AG09309 (cell line): ENCODE measurements at regions not wholly inside any gene's neighbourhood (a gene's known extent, or its start where the extent isn't known, plus 50 kb on each side); places are given as distances from the start of the nearest gene placed in this dataset.

Source experiments
- DNase-seq: peaks from one replicate; pipeline ENCODE4 v3.0.0-alpha.2; 2010; ENCODE audit warnings: low read depth
- H3K4me3 ChIP-seq: 2 replicates; pipeline ENCODE4 v1.5.1; 2011; ENCODE audit warnings: mild to moderate bottlenecking, low read depth, low read length, moderate library complexity; ENCODE audit not compliant: control insufficient read depth
- TF ChIP-seq, protein P1 (sequence below): IDR thresholded peaks from 2 replicates; pipeline ENCODE4 v1.5.1; 2011; ENCODE audit warnings: mild to moderate bottlenecking, low read depth, low read length, inconsistent platforms; ENCODE audit not compliant: insufficient read depth, control insufficient read depth; ENCODE audit errors: missing control alignments

DNA sequence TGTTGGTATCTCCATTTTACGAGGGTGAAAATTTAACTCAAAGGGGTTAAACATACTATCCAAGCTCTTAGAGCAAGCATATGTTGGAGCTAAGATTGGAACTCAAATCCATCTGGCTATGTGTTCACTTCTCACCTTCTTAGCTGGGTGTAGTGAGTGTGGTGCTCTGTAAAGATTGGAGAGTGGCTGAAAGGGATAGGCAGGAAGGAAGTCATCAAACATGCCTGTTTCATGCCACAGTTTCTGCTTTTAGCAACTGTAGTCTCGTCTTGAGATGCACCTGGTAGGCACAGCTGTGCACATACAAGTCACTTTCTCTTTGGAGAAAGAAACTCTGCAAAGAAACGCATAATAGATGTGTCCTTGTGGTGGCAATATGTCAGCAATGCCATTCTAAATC, 189.1 kb upstream of the MDFIC2 start:
- H3K4me3 ChIP-seq = no peak overlapping the region
- TF ChIP-seq, protein P1, sequence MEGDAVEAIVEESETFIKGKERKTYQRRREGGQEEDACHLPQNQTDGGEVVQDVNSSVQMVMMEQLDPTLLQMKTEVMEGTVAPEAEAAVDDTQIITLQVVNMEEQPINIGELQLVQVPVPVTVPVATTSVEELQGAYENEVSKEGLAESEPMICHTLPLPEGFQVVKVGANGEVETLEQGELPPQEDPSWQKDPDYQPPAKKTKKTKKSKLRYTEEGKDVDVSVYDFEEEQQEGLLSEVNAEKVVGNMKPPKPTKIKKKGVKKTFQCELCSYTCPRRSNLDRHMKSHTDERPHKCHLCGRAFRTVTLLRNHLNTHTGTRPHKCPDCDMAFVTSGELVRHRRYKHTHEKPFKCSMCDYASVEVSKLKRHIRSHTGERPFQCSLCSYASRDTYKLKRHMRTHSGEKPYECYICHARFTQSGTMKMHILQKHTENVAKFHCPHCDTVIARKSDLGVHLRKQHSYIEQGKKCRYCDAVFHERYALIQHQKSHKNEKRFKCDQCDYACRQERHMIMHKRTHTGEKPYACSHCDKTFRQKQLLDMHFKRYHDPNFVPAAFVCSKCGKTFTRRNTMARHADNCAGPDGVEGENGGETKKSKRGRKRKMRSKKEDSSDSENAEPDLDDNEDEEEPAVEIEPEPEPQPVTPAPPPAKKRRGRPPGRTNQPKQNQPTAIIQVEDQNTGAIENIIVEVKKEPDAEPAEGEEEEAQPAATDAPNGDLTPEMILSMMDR = no peak
- no peak for DNase-seq

DNA sequence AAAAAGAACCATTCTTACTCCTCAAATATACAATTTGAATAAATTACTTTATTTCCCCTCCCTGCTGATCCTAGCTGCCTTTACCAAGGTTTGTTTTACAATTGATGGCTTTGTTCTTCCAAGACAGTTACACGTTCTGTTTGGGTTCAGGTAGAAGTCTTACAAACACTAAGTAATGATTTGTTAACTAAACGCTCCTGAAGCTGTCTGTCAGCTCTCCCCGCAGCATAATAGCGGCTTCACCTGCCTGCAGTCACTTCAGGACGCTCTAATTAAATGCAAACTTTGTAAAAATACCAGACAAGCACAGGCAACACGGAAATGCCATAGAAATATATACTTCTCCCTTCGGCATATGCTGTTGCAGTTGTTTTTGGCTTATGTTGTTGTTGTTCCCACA, 176.4 kb upstream of the MDFIC2 start:
- TF ChIP-seq, protein P1 = no peak
- no peak for DNase-seq
- H3K4me3 ChIP-seq = no peak overlapping the region

DNA sequence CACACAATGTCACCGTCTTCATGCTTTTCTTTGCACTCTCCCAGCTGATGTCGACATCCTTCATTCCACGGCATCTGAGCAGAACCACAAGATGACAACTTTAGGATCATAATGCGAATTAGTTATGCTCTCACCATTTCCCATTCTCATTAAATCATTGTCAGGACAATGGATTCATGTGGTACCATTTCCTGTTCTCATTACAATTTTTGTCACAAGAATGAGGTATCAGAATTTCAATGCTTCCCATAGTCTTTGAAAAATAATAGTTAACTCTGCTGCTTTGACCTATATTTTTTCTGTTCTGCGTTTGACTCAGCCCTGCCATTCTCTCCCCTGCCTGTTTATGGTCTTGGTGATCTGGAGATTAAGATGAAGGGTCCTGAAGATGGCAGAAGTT, 175.7 kb upstream of the MDFIC2 start:
- TF ChIP-seq, protein P1 = no peak
- H3K4me3 ChIP-seq = no peak overlapping the region

DNA sequence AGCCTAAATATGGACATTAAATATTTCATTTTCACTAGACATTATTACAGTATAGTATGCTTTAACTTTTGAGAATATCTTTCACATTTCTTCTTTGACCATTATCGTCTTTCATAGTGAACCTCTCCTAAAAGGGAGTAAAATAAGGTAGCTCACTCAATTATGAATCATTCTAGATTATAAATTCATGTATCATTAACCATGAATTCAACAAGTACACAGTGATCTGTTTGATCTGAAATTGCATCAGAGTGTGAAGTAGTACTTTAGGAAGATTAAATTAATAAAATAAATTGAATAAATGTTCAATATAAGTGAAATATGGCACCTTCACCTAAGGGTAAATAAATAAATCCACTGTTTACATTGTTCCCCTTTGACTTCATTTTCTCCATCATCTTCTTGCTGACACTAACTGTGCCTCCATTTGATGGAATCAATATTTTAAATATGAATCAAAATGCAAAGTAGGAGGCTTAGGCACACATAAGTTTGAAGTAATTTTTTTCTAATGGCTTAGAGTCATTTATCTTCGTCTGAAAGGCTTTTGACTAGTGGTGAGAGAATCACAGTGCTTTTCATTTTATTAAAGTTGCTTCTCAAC, 174.1 kb upstream of the MDFIC2 start:
- TF ChIP-seq, protein P1 = no peak
- no peak overlapping the region for H3K4me3 ChIP-seq
- no peak for DNase-seq

More for the DNA sequence above, 175.7 kb upstream of the MDFIC2 start:
- DNase-seq = no peak

DNA sequence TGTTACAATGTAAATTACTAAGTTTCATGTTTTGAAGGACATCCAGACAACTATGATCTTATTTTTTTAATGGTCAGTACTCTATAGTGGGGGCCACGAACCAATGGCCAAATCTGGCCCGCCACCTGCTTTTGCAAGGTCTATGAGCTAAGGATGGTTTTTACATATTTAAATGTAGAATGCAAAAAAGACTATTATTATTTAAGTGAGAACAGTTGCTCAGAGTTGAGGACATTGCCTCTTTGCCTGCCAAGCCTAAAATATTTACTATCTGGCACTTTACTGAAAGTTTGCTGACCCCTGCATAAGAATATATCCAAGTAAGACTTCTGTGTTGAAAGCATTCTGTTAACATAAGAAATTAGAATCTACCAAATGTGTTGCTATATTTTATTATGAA, 163.7 kb upstream of the MDFIC2 start:
- no peak overlapping the region for H3K4me3 ChIP-seq
- no peak for DNase-seq
- TF ChIP-seq, protein P1 = no peak

DNA sequence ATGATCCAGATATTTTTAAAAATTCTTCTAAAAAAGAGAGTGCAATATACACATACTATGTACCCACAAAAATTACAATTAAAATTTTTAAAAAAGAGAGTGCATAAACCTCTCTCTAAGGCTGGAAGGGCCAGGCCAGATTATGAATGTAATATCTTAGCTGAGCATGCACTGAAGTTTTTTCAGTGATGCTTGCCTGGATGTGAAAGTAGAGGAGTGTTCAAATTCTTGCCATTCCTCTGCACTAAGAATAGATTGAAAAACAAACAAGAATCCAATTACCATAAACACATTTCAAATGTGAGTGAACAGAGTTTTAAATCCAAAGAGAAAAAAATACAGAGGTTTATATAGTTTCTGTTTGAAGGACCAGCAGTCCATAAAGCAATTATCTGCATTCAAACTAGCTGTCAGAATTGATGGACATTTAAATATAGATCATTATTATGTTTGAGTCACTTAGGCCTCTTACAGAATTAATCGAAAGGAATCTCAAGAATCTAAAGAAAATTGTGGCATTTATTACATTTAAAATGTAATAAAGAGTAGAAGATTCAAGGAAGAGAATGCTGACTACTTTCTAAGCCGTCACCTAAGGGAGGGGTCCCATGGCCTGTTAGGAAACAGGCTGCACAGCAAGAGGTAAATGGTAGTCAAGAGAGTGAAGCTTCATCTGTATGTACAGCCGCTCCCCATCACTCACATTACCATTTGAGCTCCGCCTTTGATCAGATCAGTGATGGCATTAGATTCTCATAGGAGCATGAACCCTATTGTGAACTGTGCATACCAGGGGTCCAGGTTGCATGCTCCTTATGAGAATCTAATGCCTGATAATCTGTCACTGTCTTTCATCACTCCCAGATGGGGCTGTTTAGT, 159.3 kb upstream of the MDFIC2 start:
- no peak for DNase-seq
- TF ChIP-seq, protein P1 = no peak
- H3K4me3 ChIP-seq = no peak overlapping the region

DNA sequence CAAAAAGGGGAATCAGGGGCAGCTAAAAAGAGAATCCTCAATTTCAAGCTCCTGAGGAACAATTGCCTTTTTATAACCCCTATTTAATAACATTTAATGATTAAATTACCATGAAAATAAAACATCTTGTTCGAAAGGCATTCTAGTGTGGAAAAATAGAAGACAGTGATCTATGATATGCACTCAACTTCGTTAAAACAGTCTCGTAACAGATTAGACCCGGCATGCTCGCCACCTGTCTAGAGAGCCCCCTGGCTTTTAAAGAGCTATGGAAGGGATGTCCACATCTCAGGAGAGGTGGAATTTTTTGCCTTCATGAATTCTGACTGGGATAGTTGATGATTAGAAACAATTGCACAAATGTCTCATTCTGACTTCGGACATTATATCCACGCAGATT, 153.7 kb upstream of the MDFIC2 start:
- DNase-seq = no peak
- no peak overlapping the region for H3K4me3 ChIP-seq
- TF ChIP-seq, protein P1 = no peak
